ENCODE measurements at regions not wholly inside any gene's neighbourhood (a gene's known extent, or its start where the extent isn't known, plus 50 kb on each side); places are given as distances from the start of the nearest gene placed in this dataset.

GRCh38 chr5:71910741-71911140, 191.7 kb downstream of the CARTPT start:
- Histone ChIP-seq H2AFZ (ENCODE audit: low read length) (no peak overlapping the region), H3K79me2 (ENCODE audit: insufficient read depth, low read length) (no peaks in the 10 kb centered on the region), H3K4me2 (ENCODE audit: low read depth, low read length, poor library complexity, severe bottlenecking) (no peak overlapping the region), H3K27me3 (ENCODE audit: insufficient read depth, low read length, poor library complexity, severe bottlenecking) (no peaks in the 10 kb centered on the region), H3K4me3 (ENCODE audit: low read length, poor library complexity, severe bottlenecking) (no peak overlapping the region), H3K9me3 (ENCODE audit: insufficient read depth, low read depth, low read length) (no peaks in the 10 kb centered on the region), H3K9ac (ENCODE audit: low read depth, low read length, poor library complexity, severe bottlenecking) (no peak overlapping the region), H3F3A (ENCODE audit: low read depth) (no peaks in the 10 kb centered on the region), H4K20me1 (ENCODE audit: insufficient read depth, low read length, poor library complexity, severe bottlenecking) (no peaks in the 10 kb centered on the region), H3K9me2 (replicated peaks; ENCODE audit: low read depth, low read length) (no peaks in the 10 kb centered on the region), H3K4me1 (ENCODE audit: insufficient read depth, low read length, poor library complexity, severe bottlenecking) (peaks cover 8% of the 10 kb centered on the region), H3K36me3 (ENCODE audit: insufficient read depth, low read length) (no peaks in the 10 kb centered on the region)
- TF ChIP-seq EZH2phosphoT487 (IDR thresholded peaks at IDR 0.05; ENCODE audit: borderline replicate concordance) = no peak
- TF ChIP-seq, protein P1, sequence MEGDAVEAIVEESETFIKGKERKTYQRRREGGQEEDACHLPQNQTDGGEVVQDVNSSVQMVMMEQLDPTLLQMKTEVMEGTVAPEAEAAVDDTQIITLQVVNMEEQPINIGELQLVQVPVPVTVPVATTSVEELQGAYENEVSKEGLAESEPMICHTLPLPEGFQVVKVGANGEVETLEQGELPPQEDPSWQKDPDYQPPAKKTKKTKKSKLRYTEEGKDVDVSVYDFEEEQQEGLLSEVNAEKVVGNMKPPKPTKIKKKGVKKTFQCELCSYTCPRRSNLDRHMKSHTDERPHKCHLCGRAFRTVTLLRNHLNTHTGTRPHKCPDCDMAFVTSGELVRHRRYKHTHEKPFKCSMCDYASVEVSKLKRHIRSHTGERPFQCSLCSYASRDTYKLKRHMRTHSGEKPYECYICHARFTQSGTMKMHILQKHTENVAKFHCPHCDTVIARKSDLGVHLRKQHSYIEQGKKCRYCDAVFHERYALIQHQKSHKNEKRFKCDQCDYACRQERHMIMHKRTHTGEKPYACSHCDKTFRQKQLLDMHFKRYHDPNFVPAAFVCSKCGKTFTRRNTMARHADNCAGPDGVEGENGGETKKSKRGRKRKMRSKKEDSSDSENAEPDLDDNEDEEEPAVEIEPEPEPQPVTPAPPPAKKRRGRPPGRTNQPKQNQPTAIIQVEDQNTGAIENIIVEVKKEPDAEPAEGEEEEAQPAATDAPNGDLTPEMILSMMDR (conservative IDR thresholded peaks at IDR 0.05; ENCODE audit: low read length) = no peak

DNA sequence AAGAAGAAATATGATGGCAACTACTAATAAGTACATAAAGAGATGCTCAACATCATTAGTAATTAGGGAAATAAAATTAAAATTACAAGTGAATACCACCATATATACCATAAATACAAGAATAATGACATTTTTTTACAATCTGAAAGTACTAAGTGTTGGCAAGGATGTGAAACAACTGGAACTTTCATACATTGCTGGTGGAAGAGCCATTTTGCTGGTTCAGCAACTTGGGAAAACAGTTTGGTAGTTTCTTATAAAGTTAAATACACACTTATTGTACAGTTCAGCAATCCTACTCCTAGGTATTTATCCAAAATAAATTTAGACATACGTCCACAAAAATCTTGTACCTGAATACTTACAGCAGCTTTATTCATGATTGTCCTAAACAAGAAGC, 192.9 kb downstream of the CARTPT start:
- Histone ChIP-seq H3K9me3 (ENCODE audit: insufficient read depth, low read depth, low read length) (no peaks in the 10 kb centered on the region), H3K4me2 (ENCODE audit: low read depth, low read length, poor library complexity, severe bottlenecking) (no peak overlapping the region), H3K4me1 (ENCODE audit: insufficient read depth, low read length, poor library complexity, severe bottlenecking) (peaks cover 8% of the 10 kb centered on the region), H3K4me3 (ENCODE audit: low read length, poor library complexity, severe bottlenecking) (no peak overlapping the region), H3F3A (ENCODE audit: low read depth) (no peaks in the 10 kb centered on the region), H3K9me2 (replicated peaks; ENCODE audit: low read depth, low read length) (no peaks in the 10 kb centered on the region), H3K79me2 (ENCODE audit: insufficient read depth, low read length) (no peaks in the 10 kb centered on the region), H3K9ac (ENCODE audit: low read depth, low read length, poor library complexity, severe bottlenecking) (no peak overlapping the region), H4K20me1 (ENCODE audit: insufficient read depth, low read length, poor library complexity, severe bottlenecking) (no peaks in the 10 kb centered on the region), H3K27me3 (ENCODE audit: insufficient read depth, low read length, poor library complexity, severe bottlenecking) (no peaks in the 10 kb centered on the region), H2AFZ (ENCODE audit: low read length) (no peak overlapping the region), H3K36me3 (ENCODE audit: insufficient read depth, low read length) (no peaks in the 10 kb centered on the region)
- no peak for TF ChIP-seq EZH2phosphoT487 (IDR thresholded peaks at IDR 0.05; ENCODE audit: borderline replicate concordance)
- TF ChIP-seq, protein P1 (conservative IDR thresholded peaks at IDR 0.05; ENCODE audit: low read length) = no peak

- no peak overlapping the region for H2AFZ ChIP-seq (ENCODE audit: low read length)
- H3K4me2 ChIP-seq (ENCODE audit: low read depth, low read length, poor library complexity, severe bottlenecking) = no peak overlapping the region
- H3F3A ChIP-seq (ENCODE audit: low read depth) = no peaks in the 10 kb centered on the region
- H3K4me3 ChIP-seq (ENCODE audit: low read length, poor library complexity, severe bottlenecking) = no peak overlapping the region
- H3K9me3 ChIP-seq (ENCODE audit: insufficient read depth, low read depth, low read length) = no peaks in the 10 kb centered on the region
- H3K36me3 ChIP-seq (ENCODE audit: insufficient read depth, low read length) = no peaks in the 10 kb centered on the region
- no peaks in the 10 kb centered on the region for H4K20me1 ChIP-seq (ENCODE audit: insufficient read depth, low read length, poor library complexity, severe bottlenecking)
- H3K9me2 ChIP-seq (replicated peaks; ENCODE audit: low read depth, low read length) = no peaks in the 10 kb centered on the region
- H3K27me3 ChIP-seq (ENCODE audit: insufficient read depth, low read length, poor library complexity, severe bottlenecking) = no peaks in the 10 kb centered on the region
- H3K4me1 ChIP-seq (ENCODE audit: insufficient read depth, low read length, poor library complexity, severe bottlenecking) = no peaks in the 10 kb centered on the region
- no peak for TF ChIP-seq EZH2phosphoT487 (IDR thresholded peaks at IDR 0.05; ENCODE audit: borderline replicate concordance)
- TF ChIP-seq, protein P1 (conservative IDR thresholded peaks at IDR 0.05; ENCODE audit: low read length) = no peak
- no peaks in the 10 kb centered on the region for H3K79me2 ChIP-seq (ENCODE audit: insufficient read depth, low read length)
- no peak overlapping the region for H3K9ac ChIP-seq (ENCODE audit: low read depth, low read length, poor library complexity, severe bottlenecking)
Measured at GRCh38 chr5:71914281-71914680, 193.0 kb upstream of the MAP1B start.

Measured in Loucy (cell line).